HG02678 (cell line): ENCODE measurements at regions not wholly inside any gene's neighbourhood (a gene's known extent, or its start where the extent isn't known, plus 50 kb on each side); places are given as distances from the start of the nearest gene placed in this dataset.

Source experiments
- ATAC-seq: cut with Tn5 transposase; IDR thresholded peaks from one replicate; pipeline ENCODE4 v1.9.1; 2021; ENCODE audit warnings: mild to moderate bottlenecking, moderate library complexity; ENCODE audit not compliant: unreplicated experiment

DNA sequence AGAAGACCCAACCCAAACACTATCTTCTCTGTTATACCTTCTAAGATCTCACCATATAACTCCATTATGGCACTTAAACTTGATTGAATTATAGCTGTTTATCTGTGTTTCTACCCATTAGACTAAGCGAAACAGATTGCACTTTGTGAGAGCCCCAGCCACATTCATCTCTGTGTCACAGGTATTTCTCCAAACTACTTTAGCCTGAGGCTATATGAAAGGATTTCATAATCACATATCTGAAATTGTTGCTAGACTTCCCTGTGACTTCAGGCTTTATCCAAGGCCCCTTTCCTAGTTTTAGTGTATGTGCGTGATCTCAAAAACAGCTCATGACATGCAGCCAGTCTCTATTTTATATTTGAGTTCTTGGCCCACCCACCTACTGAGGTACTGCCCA lies 745.0 kb upstream of the ACVR2A start:
- no peak for ATAC-seq

DNA sequence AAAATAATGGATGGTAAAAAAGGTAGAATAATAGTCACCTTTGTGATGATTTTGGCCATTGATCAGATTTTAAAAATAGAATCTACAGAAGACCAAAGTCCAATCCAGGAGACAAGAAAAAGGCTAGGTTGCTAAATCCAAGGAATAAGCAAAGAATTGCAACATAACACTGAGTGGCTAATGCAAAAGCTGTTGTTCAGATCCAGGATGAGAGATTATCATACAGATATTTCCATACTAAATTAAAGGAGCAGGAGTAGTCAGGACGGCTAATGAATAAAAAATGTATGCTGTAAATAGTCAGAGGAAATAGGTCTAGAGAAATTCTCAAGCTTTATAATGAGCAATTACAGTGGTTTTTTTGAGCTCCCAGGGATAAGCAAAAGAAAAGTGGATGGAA lies 745.9 kb upstream of the ACVR2A start:
- no peak for ATAC-seq

DNA sequence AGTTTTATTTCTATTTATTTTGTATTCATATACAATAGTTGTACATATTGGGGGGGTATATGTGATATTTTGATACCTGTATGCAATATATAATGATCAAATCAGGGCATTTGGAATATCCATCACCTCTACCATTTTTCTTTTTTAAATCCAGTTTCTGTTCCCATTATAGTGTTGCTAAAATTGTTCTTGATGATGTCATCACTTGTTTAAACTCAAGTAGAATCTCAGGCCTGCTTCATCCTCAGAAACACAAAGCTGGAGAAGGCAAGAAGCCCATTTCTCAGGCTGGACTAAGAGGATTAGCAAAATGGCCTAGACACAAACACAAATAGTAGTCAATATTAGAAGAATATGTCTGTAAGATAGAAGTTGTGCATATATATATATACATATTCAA lies 747.1 kb upstream of the ACVR2A start:
- no peak for ATAC-seq

DNA sequence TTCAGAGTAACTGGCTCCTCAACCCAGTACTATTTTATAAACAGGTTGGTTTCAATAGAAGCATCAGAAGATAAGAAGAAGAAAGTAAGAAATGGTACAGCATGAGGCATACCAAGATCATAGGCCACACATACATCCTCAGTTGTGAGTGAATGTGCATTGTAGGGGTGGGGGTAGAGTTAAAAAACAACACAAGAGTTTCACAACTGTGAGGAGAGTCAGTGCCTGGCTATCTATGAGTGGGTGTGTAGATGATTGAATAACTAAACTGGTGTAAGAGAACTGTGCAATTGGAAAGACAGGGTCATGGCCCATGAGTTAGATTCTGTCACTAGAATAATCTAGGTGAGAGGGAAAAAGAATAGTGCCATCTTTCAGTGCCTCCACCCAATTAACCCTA lies 748.2 kb upstream of the ACVR2A start:
- no peak for ATAC-seq

DNA sequence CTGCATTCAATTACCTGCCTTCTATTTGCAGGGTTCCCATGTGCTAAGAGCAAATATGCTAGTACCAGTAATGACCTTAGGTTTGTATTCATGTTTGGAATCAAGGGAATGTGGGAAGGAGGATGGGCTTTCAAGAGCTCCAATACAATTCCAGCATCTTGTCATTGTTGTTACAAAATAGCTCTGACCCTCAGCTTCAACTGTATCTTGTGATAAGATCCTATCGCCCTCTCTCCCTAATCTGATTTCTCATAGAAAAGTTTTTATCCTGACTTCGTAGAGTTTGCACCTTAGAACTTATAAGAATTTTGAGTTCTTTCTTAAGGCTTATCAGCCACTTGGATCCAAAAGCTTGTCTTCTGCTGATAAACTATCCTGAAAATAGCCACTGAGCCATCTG lies 749.5 kb upstream of the ACVR2A start:
- ATAC-seq, result no peak

DNA sequence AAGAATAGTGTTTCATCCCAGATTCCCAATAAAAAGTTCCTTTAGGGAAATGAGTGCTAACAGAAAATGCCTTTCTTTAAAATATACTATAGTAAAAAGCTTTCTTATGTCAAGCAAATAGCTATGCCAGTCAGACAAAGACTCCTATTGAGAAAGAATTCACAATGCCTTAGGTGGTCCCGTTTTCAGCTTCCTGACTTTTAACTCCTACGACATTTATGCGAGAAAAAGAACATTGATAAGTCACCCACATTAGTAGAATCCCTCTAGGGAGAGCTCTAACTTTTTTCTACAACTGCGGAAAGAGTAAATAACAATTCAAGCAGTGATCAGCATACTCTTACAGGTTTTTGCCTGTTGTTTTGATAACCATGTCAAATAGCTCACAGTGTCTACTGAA lies 750.8 kb upstream of the ACVR2A start:
- no peak for ATAC-seq

DNA sequence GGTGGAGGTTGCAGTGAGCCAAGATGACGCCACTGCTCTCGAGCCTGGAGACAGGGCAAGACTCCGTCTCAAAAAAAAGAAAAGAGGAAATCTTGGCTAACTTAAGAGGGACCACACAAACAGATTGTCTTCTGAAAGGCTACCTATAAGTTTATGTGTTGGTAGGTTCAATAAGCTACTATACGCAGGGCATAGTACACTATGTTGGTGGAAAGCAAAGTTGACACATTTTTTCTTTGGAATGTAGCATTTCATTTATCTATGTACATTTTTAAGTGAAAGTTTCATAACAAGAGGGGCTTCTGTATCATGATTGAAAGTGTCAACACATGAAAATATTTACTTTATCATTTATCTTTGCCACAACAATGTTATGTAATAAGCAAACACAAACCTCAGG lies 752.6 kb upstream of the ACVR2A start:
- no peak for ATAC-seq

GRCh38 chr2:147091448-147091847 lies 753.4 kb upstream of the ACVR2A start:
- ATAC-seq, result no peak

GRCh38 chr2:147088871-147089270 lies 756.0 kb upstream of the ACVR2A start:
- no peak for ATAC-seq

DNA sequence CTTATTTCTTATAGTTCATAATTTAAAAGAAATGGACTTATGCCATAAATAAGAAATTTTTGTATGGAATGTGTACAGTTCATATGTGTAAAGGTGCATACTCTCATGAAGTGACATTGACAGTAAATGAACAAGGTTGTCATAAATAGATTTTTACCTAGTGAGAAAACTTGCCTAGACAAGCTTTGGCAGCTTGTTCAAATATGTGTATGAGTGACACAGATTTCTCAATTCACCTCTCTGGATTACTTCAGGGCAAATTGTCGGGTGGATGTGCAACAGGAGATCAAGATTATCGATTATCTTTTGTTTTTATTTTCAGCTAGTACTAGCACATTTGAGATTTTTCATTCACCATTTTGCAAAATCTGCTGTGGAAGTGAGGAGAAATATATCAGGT lies 758.1 kb upstream of the ACVR2A start:
- no peak for ATAC-seq

DNA sequence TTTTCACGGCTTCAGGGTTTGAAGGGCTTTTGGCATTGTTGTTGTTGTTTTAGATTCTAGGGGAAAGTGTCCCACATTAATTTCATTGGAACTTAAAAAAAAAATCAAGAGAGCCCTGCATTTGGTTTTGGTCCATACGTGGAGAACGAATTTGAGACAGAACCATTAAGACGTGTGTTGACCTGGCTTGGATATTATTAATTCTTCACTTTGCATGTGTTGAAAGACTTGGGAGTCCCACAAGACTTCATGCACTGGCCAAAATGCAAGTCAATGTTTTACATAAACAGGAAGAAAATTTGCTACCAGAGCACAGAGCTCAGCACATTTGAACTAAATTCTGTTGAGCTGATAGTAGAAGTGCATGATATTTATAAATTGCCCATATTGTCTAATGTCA lies 761.2 kb upstream of the ACVR2A start:
- ATAC-seq, result no peak

- ATAC-seq, result peak; percentile 78
These were observed 761.8 kb upstream of the ACVR2A start for GRCh38 chr2:147082850-147083522.

DNA sequence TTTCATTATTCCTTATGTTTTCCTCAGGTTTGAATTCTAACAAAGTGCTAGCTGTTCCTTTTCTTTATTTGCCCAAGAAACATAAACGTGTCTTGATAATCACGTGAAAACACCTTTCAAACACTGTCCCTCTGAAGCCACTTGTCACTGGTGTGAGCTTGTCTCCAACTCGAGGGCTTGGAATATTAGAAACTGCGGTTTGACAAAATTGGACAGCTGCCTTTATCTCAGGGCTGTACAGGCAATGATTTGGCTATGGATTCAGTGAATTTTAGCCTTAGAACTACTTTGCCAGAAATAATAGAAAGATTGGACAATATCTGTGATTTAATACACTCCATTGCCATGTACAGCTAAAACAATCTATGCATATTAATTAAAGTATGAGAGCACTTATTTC lies 763.0 kb upstream of the ACVR2A start:
- no peak for ATAC-seq

GRCh38 chr2:147076634-147077033 lies 768.2 kb upstream of the ACVR2A start:
- no peak for ATAC-seq

DNA sequence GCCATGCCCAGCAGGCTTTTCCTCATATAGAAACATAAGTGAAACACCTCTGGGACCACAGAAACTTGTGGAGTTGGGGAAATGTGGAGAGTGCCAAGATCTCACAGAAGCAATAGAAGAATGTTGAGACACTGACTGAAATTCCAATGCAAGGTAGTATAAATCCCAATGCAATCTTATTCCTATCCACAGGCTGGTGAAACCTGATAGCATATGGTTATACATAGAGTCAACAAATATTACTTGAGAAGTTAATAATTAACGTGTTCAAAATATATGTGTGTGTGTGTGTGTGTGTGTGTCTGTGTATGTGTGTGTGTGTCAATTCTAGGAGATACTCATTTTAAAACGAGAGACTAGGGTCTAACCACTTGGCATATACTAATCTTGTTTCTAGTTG lies 776.8 kb upstream of the ACVR2A start:
- no peak for ATAC-seq

- ATAC-seq, result no peak
These were observed 777.7 kb upstream of the ACVR2A start for GRCh38 chr2:147067136-147067535.

DNA sequence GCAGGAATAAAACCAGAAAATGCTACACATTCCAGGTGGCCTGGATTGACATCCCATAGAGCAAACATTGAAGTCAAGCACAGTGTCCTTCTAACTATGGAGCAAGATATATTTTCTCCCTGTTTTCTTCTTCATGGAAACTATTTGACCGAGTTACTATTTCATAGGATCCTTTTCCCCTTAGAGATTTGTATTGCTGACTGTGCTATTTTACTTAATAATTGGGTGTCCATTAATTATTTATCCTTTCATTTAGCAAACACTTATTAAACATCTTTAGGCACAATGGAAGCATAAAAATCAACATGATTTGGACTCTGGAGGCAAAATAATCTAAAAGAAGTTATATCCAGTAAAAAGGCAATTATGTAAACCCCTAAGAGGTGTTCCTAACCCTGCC lies 782.8 kb upstream of the ACVR2A start:
- no peak for ATAC-seq

GRCh38 chr2:147061269-147061668 lies 783.6 kb upstream of the ACVR2A start:
- ATAC-seq, result no peak

DNA sequence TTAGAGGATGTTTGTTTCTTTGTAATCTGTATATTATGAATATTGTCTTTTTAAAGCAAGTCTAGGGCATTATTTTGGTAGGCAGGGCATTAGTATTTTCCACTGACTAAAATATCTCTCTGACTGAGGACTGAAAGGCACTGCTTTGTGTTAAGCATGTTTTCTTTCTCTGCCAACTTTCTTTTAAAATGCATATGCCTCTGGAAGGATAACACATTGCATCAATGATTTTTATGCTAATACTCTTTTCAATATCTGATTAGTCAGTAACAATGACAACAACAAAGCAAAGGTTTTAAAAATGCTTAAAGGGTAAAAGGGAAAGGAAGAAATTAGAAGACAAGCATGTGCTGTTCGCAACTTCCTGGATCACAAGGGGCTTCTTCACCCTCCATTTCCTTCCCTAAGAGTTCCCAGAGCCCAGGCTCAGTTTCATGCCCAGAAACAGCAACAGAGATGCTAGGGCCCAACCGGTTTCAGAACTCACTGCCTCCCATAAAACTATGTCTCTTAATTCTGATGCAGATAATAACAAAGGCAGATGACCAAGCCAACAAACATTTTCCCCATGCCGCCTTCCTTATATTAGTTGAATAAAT lies 786.8 kb upstream of the ACVR2A start:
- no peak for ATAC-seq

GRCh38 chr2:147051814-147052213 lies 793.0 kb upstream of the ACVR2A start:
- ATAC-seq, result no peak

- ATAC-seq, result no peak
These were observed 793.6 kb upstream of the ACVR2A start for GRCh38 chr2:147051248-147051647.

- ATAC-seq, result no peak
These were observed 794.9 kb upstream of the ACVR2A start for GRCh38 chr2:147049957-147050356.

DNA sequence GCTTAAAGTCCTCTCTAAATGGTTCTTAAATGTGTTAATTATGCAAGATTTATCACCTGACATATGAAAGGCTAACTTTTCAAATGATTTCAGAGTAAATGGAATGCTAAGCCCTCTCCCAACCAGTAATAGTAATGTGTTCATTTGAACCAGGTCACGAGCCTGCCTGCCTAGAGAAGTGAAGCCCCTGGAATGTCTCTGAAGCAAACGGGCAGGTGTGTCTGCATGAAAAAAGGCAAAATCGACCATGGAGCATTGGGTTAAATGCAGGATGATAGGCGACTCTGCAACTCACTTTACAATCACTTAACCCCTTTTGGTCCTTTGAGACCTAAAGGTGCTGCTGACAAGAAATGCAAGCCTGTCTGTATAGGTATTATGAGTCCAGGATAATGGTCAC lies 798.4 kb upstream of the ACVR2A start:
- ATAC-seq, result no peak
